Activated CD4-positive, alpha-beta T cell treated with anti-CD3 and anti-CD28 coated beads, Interleukin-2, amount 50 U/mL, for 24 hours (primary cell): ENCODE measurements at regions not wholly inside any gene's neighbourhood (a gene's known extent, or its start where the extent isn't known, plus 50 kb on each side); places are given as distances from the start of the nearest gene placed in this dataset.
"Not testable (repeated sequence)": the region's sequence is repeated elsewhere in the genome, so short reads cannot be mapped to it uniquely, and the experiment has no call there.

Source experiments
- DNase-seq, 2 donors: peaks; one replicate each; pipeline ENCODE4 v3.0.0-alpha.2; 2020; ENCODE audit warnings: low read depth in 1 of 2, low spot score in 1 of 2

GRCh38 chrX:40885989-40886388, 150.6 kb upstream of the MED14 start:
- no peak for DNase-seq

- DNase-seq, result no peak
These were observed 152.1 kb upstream of the MED14 start for GRCh38 chrX:40887476-40887875.

- DNase-seq, result no peak
These were observed 156.5 kb upstream of the MED14 start for GRCh38 chrX:40891798-40892197.

- DNase-seq, result no peak
These were observed 158.0 kb upstream of the MED14 start for GRCh38 chrX:40893251-40893910.

GRCh38 chrX:40895246-40895645, 159.9 kb upstream of the MED14 start:
- DNase-seq, result no peak

GRCh38 chrX:40897718-40898270, 162.5 kb upstream of the MED14 start:
- DNase-seq, result no peak

GRCh38 chrX:40904739-40905138, 169.4 kb upstream of the MED14 start:
- not testable (repeated sequence) for DNase-seq

GRCh38 chrX:40908026-40908425, 172.7 kb upstream of the MED14 start:
- DNase-seq, result no peak

- no peak for DNase-seq
These were observed 173.6 kb upstream of the MED14 start for GRCh38 chrX:40908857-40909475.

- DNase-seq, result no peak
These were observed 173.1 kb upstream of the USP9X start for GRCh38 chrX:40912166-40912565.

GRCh38 chrX:40912576-40912975, 172.7 kb upstream of the USP9X start:
- DNase-seq, result no peak

- DNase-seq, result no peak
These were observed 164.9 kb upstream of the USP9X start for GRCh38 chrX:40920351-40920750.

GRCh38 chrX:40922307-40922706, 162.9 kb upstream of the USP9X start:
- no peak for DNase-seq

- DNase-seq, result not testable (repeated sequence)
These were observed 158.4 kb upstream of the USP9X start for GRCh38 chrX:40926739-40927427.

GRCh38 chrX:40928076-40928475, 157.2 kb upstream of the USP9X start:
- no peak for DNase-seq

- no peak for DNase-seq
These were observed 153.3 kb upstream of the USP9X start for GRCh38 chrX:40931921-40932320.

- peak in 1 of 2 donors; percentile 19 for DNase-seq
These were observed 152.0 kb upstream of the USP9X start for GRCh38 chrX:40933132-40933705.

- no peak for DNase-seq
These were observed 151.4 kb upstream of the USP9X start for GRCh38 chrX:40933706-40934425.

GRCh38 chrX:40936827-40937226, 148.4 kb upstream of the USP9X start:
- no peak for DNase-seq

GRCh38 chrX:40938423-40938822, 146.8 kb upstream of the USP9X start:
- DNase-seq, result no peak

GRCh38 chrX:40943093-40943641, 142.1 kb upstream of the USP9X start:
- DNase-seq, result no peak
